RWPE1 (cell line): ENCODE measurements at regions not wholly inside any gene's neighbourhood (a gene's known extent, or its start where the extent isn't known, plus 50 kb on each side); places are given as distances from the start of the nearest gene placed in this dataset.

ENCODE experiments used
- CTCF ChIA-PET: fragments of 350-600 bp; sonication (Branson Sonifier 250); formaldehyde crosslinking; extraction: SDS; loops from one replicate; lab custom pipeline; 2021; lab: Yijun Ruan, JAX
- POLR2A ChIA-PET: fragments of 400-600 bp; formaldehyde crosslinking; extraction: SDS; loops from one replicate; lab custom pipeline; 2020; ENCODE audit warnings: antibody characterized with exemption; ENCODE audit not compliant: low non-redundant PET; lab: Yijun Ruan, JAX
- DNase-seq: peaks from one replicate; pipeline ENCODE4 v3.0.0; 2012; ENCODE audit warnings: low spot score
- H3K27ac ChIP-seq: fragments of 450-650 bp; 2 replicates; pipeline ENCODE4 v1.5.1; 2017
- TF ChIP-seq, protein P1 (sequence below): fragments of 450-650 bp; conservative IDR thresholded peaks from 2 replicates; pipeline ENCODE4 v1.5.1; 2017; ENCODE audit warnings: low read depth, mild to moderate bottlenecking

DNA sequence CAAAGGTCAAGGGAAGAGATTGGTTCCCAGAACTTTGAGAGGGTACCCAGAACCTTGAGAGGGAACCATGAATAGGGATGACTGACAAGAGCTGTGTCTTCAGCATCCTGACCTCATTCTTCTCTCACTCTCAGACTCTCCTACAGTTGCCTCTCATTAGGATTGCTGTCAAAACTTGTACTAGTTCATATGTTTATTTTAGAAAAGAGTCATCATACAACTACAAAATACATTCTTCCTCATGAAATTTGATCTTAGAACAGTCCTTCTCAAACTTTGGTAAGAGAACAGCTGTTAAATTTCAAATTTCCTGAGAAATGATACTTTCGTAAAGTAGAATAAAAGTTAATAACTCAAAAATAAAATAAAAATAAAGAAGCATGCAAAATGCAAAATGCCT, 161.4 kb upstream of the ZRANB2 start:
- POLR2A ChIA-PET: no interaction called here
- CTCF ChIA-PET: no interaction called here
- DNase-seq: no peak
- TF ChIP-seq, protein P1, sequence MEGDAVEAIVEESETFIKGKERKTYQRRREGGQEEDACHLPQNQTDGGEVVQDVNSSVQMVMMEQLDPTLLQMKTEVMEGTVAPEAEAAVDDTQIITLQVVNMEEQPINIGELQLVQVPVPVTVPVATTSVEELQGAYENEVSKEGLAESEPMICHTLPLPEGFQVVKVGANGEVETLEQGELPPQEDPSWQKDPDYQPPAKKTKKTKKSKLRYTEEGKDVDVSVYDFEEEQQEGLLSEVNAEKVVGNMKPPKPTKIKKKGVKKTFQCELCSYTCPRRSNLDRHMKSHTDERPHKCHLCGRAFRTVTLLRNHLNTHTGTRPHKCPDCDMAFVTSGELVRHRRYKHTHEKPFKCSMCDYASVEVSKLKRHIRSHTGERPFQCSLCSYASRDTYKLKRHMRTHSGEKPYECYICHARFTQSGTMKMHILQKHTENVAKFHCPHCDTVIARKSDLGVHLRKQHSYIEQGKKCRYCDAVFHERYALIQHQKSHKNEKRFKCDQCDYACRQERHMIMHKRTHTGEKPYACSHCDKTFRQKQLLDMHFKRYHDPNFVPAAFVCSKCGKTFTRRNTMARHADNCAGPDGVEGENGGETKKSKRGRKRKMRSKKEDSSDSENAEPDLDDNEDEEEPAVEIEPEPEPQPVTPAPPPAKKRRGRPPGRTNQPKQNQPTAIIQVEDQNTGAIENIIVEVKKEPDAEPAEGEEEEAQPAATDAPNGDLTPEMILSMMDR: no peak
- H3K27ac ChIP-seq: no peak overlapping the region

DNA sequence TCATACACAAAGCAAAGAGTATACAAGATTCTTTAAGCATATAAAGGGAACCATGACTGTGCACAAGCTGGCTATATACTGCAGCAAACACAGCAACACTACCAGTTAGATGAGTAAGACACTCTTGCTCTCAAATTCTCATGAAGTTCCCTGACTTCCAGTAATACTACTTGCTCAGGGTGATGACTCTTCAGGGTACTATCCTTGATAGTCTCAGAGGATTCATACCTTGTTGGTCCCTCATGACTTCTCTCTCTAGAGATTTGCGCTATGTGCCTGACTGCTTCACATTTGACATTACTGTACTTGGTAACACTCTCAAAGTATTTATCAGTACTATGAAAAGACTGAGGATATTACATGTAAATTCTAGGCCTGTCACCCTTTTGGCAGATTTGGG, 159.8 kb upstream of the ZRANB2 start:
- ChIA-PET CTCF (no interaction called here), POLR2A (no interaction called here)
- no peak for DNase-seq
- TF ChIP-seq, protein P1: no peak
- H3K27ac ChIP-seq: no peak overlapping the region

DNA sequence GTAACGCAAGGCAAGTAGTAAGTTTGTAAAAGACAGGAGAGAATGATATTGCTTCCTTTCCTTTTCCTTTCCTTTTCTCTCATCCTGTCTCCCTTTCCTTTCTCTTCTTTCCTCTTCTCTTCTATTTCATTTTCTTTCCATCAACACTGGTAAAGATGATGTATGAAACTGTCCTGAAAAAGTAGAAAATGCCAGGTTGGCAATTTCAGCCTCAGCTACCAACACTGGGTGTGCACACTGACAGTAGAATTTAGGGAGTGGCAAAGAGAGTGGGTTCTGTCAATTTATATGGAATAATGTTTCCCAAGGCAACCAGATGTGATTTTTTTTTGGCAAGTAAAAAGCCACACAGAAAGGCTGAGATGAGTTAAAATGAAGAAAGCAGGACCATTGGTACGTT, 155.7 kb upstream of the ZRANB2 start:
- CTCF ChIA-PET: no interaction called here
- H3K27ac ChIP-seq: no peak overlapping the region
- TF ChIP-seq, protein P1: no peak
- POLR2A ChIA-PET: no interaction called here
- no peak for DNase-seq

DNA sequence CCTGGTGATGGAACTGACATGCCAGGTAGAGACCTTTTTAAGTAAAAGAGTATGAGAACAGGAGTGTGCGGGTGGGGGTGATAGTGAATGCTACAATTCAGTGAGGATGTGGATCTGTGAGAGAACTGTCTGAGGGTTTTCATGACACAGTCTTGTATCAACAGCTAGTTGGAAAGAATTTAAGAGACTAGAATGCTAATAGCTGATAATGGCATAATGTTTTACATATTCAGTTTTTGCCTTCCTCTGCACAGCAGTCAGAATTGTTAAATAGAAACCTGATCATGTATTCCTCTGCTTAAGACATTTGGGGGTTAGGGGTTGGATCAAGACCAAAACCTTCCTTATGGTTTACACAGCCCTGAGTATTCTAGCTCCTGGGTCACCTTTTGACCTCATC, 152.8 kb upstream of the ZRANB2 start:
- ChIA-PET CTCF (no interaction called here), POLR2A (no interaction called here)
- no peak overlapping the region for H3K27ac ChIP-seq
- TF ChIP-seq, protein P1: no peak
- DNase-seq: no peak

DNA sequence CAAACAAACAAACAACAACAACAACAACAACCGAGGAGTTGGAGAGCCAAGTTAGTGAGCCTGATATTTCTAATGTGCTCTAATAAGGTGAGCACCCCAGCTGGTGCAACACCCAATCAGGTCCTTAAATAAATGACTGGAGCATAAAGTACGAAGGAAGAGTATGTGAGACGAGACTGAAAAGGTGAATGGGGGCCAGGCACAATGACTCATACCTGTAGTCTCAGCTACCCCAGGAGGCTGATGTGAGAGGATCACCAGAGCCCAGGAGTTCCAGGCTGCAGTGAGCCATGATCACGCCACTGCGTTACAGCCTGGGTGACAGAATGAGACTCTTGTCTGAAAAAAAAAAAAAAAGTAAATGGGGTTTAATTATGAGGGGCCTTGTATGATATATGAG, 152.0 kb upstream of the ZRANB2 start:
- TF ChIP-seq, protein P1: no peak
- ChIA-PET POLR2A (no interaction called here), CTCF (no interaction called here)
- no peak for DNase-seq
- no peak overlapping the region for H3K27ac ChIP-seq

DNA sequence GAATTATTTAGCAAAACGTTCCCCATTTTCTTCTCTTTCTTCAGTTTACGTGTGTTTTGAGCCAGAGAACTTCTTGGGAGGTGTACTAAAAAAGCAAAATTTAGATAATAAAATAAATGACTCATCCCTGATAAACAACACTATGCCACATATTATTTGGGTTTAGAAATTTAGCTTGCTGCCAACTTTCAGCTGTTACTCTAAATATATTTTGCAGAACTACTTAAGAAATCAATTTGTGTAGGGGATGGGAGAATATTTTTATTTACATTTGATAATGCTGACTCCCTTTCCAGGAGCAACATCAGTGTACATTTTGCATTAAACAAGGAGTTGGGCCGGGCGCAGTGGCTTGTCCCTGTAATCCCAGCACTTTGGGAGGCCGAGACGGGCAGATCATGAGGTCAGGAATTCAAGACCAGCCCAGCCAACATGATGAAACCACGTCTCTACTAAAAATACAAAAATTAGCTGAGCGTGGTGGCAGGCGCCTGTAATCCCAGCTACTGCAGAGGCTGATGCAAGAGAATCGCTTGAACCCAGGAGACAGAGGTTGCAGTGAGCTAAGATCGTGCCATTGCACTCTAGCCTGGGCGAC, 151.4 kb upstream of the ZRANB2 start:
- DNase-seq: no peak
- POLR2A ChIA-PET: no interaction called here
- TF ChIP-seq, protein P1: no peak
- H3K27ac ChIP-seq: no peak overlapping the region
- CTCF ChIA-PET: no interaction called here

DNA sequence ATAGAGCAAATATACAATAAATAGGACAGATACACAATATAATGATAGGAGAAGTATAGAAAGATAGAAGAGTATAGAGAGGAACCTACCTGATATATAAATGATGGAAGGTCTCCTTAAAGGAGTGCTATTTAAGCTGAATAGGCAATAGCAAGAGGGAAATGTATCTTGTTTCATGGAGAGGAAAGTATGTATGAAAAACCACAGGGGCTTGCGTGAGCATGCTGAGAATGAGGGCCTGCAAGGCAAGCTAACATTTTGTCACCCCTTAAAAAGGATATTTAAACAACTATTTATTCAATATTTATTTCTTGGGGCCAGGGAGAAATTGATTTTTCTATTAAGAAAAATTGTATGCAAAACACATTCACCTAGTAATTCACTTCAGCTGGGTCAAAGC, 150.9 kb upstream of the ZRANB2 start:
- TF ChIP-seq, protein P1: no peak
- H3K27ac ChIP-seq: no peak overlapping the region
- DNase-seq: no peak
- ChIA-PET POLR2A (no interaction called here), CTCF (no interaction called here)
